PC-3 (cell line): ENCODE measurements at regions not wholly inside any gene's neighbourhood (a gene's known extent, or its start where the extent isn't known, plus 50 kb on each side); places are given as distances from the start of the nearest gene placed in this dataset.

Source experiments
- ATAC-seq: fragments of 200-7000 bp; cut with Tn5 transposase; 2 replicates; pipeline ENCODE4 v1.9.1; 2020; ENCODE audit warnings: mild to moderate bottlenecking, moderate library complexity
- BruUV-seq: library from RNA; stranded (reverse); fragments of 400-500 nt; replicated peaks from 2 replicates; lab custom pipeline; 2021; lab: Mats Ljungman, UMichigan
- CTCF ChIA-PET: fragments of 300-600 bp; sonication (Branson Sonifier 250); formaldehyde crosslinking; loops from one replicate; lab custom pipeline; 2022; ENCODE audit warnings: antibody characterized with exemption; lab: Charles Lee
- POLR2A ChIA-PET: fragments of 300-600 bp; sonication (Branson Sonifier 250); formaldehyde crosslinking; loops from one replicate; lab custom pipeline; 2022; ENCODE audit warnings: antibody characterized with exemption; ENCODE audit not compliant: unreplicated experiment; lab: Charles Lee
- DNase-seq: peaks from one replicate; pipeline ENCODE4 v3.0.0-alpha.2; 2015
- H2AFZ ChIP-seq: fragments of 300-600 bp; sonication (generic); 2 replicates; pipeline ENCODE4 v1.6.0; 2016; ENCODE audit warnings: antibody characterized with exemption, low read length
- H3F3A ChIP-seq: fragments of 300-600 bp; sonication (generic); one replicate; pipeline ENCODE4 v1.6.0; 2017; ENCODE audit warnings: antibody characterized with exemption, low read length, control low read depth, mild to moderate bottlenecking; ENCODE audit not compliant: unreplicated experiment
- H3K27ac ChIP-seq: fragments of 300-600 bp; sonication (generic); 2 replicates; pipeline ENCODE4 v1.5.1; 2016; ENCODE audit warnings: mild to moderate bottlenecking, low read length
- H3K27me3 ChIP-seq: fragments of 300-600 bp; sonication (generic); 2 replicates; pipeline ENCODE4 v1.6.1; 2016; ENCODE audit warnings: low read length, mixed read lengths
- H3K36me3 ChIP-seq: fragments of 300-600 bp; sonication (generic); 2 replicates; pipeline ENCODE4 v1.6.1; 2016; ENCODE audit warnings: low read depth, mixed run types, low read length, mixed read lengths
- H3K4me1 ChIP-seq: fragments of 300-600 bp; sonication (generic); 2 replicates; pipeline ENCODE4 v1.5.1; 2016; ENCODE audit warnings: low read length; ENCODE audit not compliant: insufficient read depth
- H3K4me2 ChIP-seq: fragments of 300-600 bp; sonication (generic); 2 replicates; pipeline ENCODE4 v1.6.0; 2016; ENCODE audit warnings: low read length
- H3K4me3 ChIP-seq: fragments of 300-600 bp; sonication (generic); 2 replicates; pipeline ENCODE4 v1.5.1; 2016; ENCODE audit warnings: mild to moderate bottlenecking, low read length, mixed read lengths
- H3K79me2 ChIP-seq: fragments of 300-600 bp; sonication (generic); 2 replicates; pipeline ENCODE4 v1.6.1; 2017; ENCODE audit warnings: low read length, mixed read lengths
- H3K9ac ChIP-seq: fragments of 300-600 bp; sonication (generic); 2 replicates; pipeline ENCODE4 v1.6.0; 2016; ENCODE audit warnings: mild to moderate bottlenecking, low read length
- H3K9me2 ChIP-seq: fragments of 300-600 bp; sonication (generic); replicated peaks from 2 replicates; pipeline ENCODE4 v1.6.1; 2016; ENCODE audit warnings: mixed run types, low read length, mixed read lengths
- H3K9me3 ChIP-seq: fragments of 300-600 bp; sonication (generic); 2 replicates; pipeline ENCODE4 v1.6.1; 2016; ENCODE audit warnings: low read length, mixed read lengths
- H4K20me1 ChIP-seq: fragments of 300-600 bp; sonication (generic); 2 replicates; pipeline ENCODE4 v1.6.1; 2016; ENCODE audit warnings: low read length, mixed read lengths
- CTCF ChIP-seq: fragments of 300-600 bp; sonication (generic); conservative IDR thresholded peaks from 2 replicates; pipeline ENCODE4 v1.5.1; 2017; ENCODE audit warnings: antibody characterized with exemption, low read depth, mild to moderate bottlenecking, low read length
- EZH2 ChIP-seq: fragments of 300-600 bp; sonication (generic); IDR thresholded peaks from one replicate; pipeline ENCODE4 v1.6.1; 2017; ENCODE audit warnings: antibody characterized with exemption, mild to moderate bottlenecking, low read length; ENCODE audit not compliant: unreplicated experiment
- EZH2phosphoT487 ChIP-seq: fragments of 300-600 bp; sonication (generic); IDR thresholded peaks from 2 replicates; pipeline ENCODE4 v1.6.1; 2018; ENCODE audit warnings: mild to moderate bottlenecking, antibody characterized with exemption, low read length, borderline replicate concordance
- intact Hi-C: fragments of 100-400 bp; cut with micrococcal nuclease; formaldehyde crosslinking; loops from 2 replicates; pipeline ENCODE4 v1.9.0; 2023

DNA sequence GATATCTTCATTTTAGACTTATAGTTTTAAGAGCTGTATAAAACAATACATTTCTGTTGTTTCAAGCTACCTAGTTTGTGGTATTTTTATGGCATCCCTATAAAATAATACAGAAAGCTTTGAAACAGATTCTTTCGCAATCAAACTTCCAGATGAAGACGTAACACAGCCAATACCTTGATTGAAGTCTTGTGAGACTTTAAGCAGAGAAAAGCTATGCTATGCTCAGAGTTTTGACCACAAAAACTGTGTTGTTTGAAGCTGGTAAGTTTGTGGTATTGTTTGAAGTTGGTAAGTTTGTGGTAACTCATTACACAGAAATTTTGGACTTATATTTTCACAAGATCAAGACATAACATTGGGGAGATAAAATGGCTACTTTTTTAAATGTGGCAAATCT, 201.8 kb upstream of the UGT8 start:
- Histone ChIP-seq H3K9ac (no peak overlapping the region), H3K4me2 (no peak overlapping the region), H3K9me2 (no peaks in the 10 kb centered on the region), H2AFZ (no peak overlapping the region), H3K9me3 (no peaks in the 10 kb centered on the region), H3K4me1 (0 out of 2 replicates have a peak, but pooled peaks cover 4% of the 10 kb centered on the region), H3K27me3 (no peaks in the 10 kb centered on the region), H3K27ac (no peak overlapping the region), H3K79me2 (no peaks in the 10 kb centered on the region), H3K4me3 (no peak overlapping the region), H3K36me3 (no peaks in the 10 kb centered on the region), H4K20me1 (no peaks in the 10 kb centered on the region), H3F3A (no peaks in the 10 kb centered on the region)
- intact Hi-C loops, result no loop called here
- CTCF ChIA-PET, result interaction anchor here (0.6 kb wide), 1 partner anchor 262 kb away, joined by 3 read pairs; no protein-coding TSS in a partner anchor
- TF ChIP-seq CTCF (no peak), EZH2 (no peak), EZH2phosphoT487 (no peak)
- ATAC-seq, result no peak
- POLR2A ChIA-PET, result no interaction called here
- no TSS peak for BruUV-seq
- no peak for DNase-seq

GRCh38 chr4:114398410-114398809, 200.2 kb upstream of the UGT8 start:
- H3K27me3 ChIP-seq, result no peaks in the 10 kb centered on the region
- CTCF ChIA-PET, result no interaction called here
- H4K20me1 ChIP-seq, result no peaks in the 10 kb centered on the region
- POLR2A ChIA-PET, result no interaction called here
- H3K4me2 ChIP-seq, result no peak overlapping the region
- H3K36me3 ChIP-seq, result no peaks in the 10 kb centered on the region
- BruUV-seq, result no TSS peak
- H3F3A ChIP-seq, result no peaks in the 10 kb centered on the region
- H3K9ac ChIP-seq, result no peak overlapping the region
- H3K4me3 ChIP-seq, result no peak overlapping the region
- no peaks in the 10 kb centered on the region for H3K9me3 ChIP-seq
- no peak overlapping the region for H2AFZ ChIP-seq
- no peak for DNase-seq
- no peak for TF ChIP-seq EZH2
- no peak for TF ChIP-seq CTCF
- no peak for TF ChIP-seq EZH2phosphoT487
- no peaks in the 10 kb centered on the region for H3K79me2 ChIP-seq
- no peak overlapping the region for H3K27ac ChIP-seq
- H3K4me1 ChIP-seq, result 0 out of 2 replicates have a peak, but pooled peaks cover 4% of the 10 kb centered on the region
- intact Hi-C loops, result no loop called here
- no peaks in the 10 kb centered on the region for H3K9me2 ChIP-seq
- ATAC-seq, result no peak

- Histone ChIP-seq H3K9me3 (no peaks in the 10 kb centered on the region), H3K36me3 (no peaks in the 10 kb centered on the region), H3K27me3 (no peaks in the 10 kb centered on the region), H4K20me1 (no peaks in the 10 kb centered on the region), H3K9ac (no peak overlapping the region), H3K9me2 (no peaks in the 10 kb centered on the region), H3K4me2 (no peak overlapping the region), H3K27ac (no peak overlapping the region), H3F3A (no peaks in the 10 kb centered on the region), H2AFZ (no peak overlapping the region), H3K4me3 (no peak overlapping the region), H3K4me1 (0 out of 2 replicates have a peak, but pooled peaks cover 4% of the 10 kb centered on the region), H3K79me2 (no peaks in the 10 kb centered on the region)
- intact Hi-C loops, result no loop called here
- ChIA-PET POLR2A (no interaction called here), CTCF (no interaction called here)
- DNase-seq (no peak), ATAC-seq (no peak)
- TF ChIP-seq CTCF, result no peak
- no peak for TF ChIP-seq EZH2
- TF ChIP-seq EZH2phosphoT487, result no peak
- BruUV-seq, result no TSS peak
Observed at GRCh38 chr4:114399105-114399504, 199.5 kb upstream of the UGT8 start.
